IPS-20b (cell line): ENCODE measurements at regions not wholly inside any gene's neighbourhood (a gene's known extent, or its start where the extent isn't known, plus 50 kb on each side); places are given as distances from the start of the nearest gene placed in this dataset.

ENCODE experiments used
- H3K27ac ChIP-seq: one replicate; pipeline ENCODE4 v1.5.1; 2013; ENCODE audit warnings: low read length
- H3K27me3 ChIP-seq: 2 replicates; pipeline ENCODE4 v1.6.1; 2013; ENCODE audit warnings: mild to moderate bottlenecking, low read length, inconsistent platforms; ENCODE audit not compliant: insufficient read depth
- H3K36me3 ChIP-seq: 2 replicates; pipeline ENCODE4 v1.6.1; 2013; ENCODE audit warnings: low read depth, mild to moderate bottlenecking, inconsistent platforms, low read length, moderate library complexity; ENCODE audit not compliant: insufficient read depth
- H3K4me1 ChIP-seq: 2 replicates; pipeline ENCODE4 v1.6.1; 2013; ENCODE audit warnings: mild to moderate bottlenecking, control low read depth, inconsistent platforms, low read length, moderate library complexity; ENCODE audit not compliant: insufficient read depth
- H3K4me3 ChIP-seq: 2 replicates; pipeline ENCODE4 v1.5.1; 2013; ENCODE audit warnings: mild to moderate bottlenecking, low read length, inconsistent platforms
- H3K9ac ChIP-seq: 2 replicates; pipeline ENCODE4 v1.6.1; 2013; ENCODE audit warnings: low read depth, mild to moderate bottlenecking, inconsistent platforms, low read length, moderate library complexity
- H3K9me3 ChIP-seq: 2 replicates; pipeline ENCODE4 v1.6.1; 2013; ENCODE audit warnings: mild to moderate bottlenecking, low read depth, low read length, inconsistent platforms; ENCODE audit not compliant: insufficient read depth

DNA sequence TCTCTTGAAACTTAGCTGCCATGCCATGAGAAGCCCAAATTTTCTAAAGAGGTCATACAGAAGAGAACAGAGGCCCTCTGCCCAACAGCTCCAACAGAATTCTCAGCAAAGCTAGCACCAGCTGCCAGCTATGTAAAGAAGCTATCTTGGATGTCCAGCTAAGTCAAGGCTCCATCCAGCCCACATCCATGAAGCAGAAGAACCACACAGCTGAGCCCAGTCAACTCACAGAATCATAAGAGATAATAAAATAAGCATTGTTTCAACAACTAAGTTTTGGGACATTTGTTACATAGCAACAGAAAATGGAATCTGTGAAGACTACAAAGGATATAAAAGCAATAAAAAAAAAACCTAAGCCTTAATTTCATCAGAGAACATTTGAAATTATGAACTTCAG lies 434.3 kb downstream of the TXNL1 start:
- H3K4me3 ChIP-seq: no peak overlapping the region
- H3K4me1 ChIP-seq: no peaks in the 10 kb centered on the region
- H3K27ac ChIP-seq: no peak overlapping the region
- H3K9ac ChIP-seq: no peak overlapping the region
- peaks cover 5% of the 10 kb centered on the region; the same call in 1 of the 2 replicates for H3K9me3 ChIP-seq
- no peaks in the 10 kb centered on the region for H3K36me3 ChIP-seq
- no peaks in the 10 kb centered on the region for H3K27me3 ChIP-seq

DNA sequence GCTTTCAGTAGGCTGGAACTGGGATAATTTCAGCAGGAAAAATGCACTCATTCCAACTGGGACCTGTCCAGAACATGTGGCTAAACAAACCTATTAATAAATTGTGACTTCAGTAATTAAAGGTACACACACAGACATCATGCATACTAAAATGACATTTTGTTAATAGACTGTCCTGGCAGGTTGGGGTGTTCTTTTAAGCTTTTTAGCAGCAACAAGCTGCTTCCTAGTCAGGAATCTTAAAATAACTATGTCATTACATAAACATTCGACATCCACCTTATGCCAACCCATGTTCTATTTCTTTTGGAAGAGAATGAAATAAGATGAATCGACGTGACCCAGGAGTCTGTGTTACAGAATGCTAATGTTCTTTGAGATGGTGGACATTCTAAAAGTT lies 435.7 kb downstream of the TXNL1 start:
- Histone ChIP-seq H3K4me3 (no peak overlapping the region), H3K27ac (no peak overlapping the region), H3K9me3 (peaks cover 5% of the 10 kb centered on the region; the same call in 1 of the 2 replicates), H3K36me3 (no peaks in the 10 kb centered on the region), H3K4me1 (no peaks in the 10 kb centered on the region), H3K9ac (no peak overlapping the region), H3K27me3 (no peaks in the 10 kb centered on the region)

GRCh38 chr18:56200381-56200911 lies 437.9 kb downstream of the TXNL1 start:
- H3K27me3 ChIP-seq: no peaks in the 10 kb centered on the region
- H3K9me3 ChIP-seq: peaks cover 5% of the 10 kb centered on the region; the same call in 1 of the 2 replicates
- H3K27ac ChIP-seq: no peak overlapping the region
- H3K36me3 ChIP-seq: no peaks in the 10 kb centered on the region
- H3K4me3 ChIP-seq: no peak overlapping the region
- no peaks in the 10 kb centered on the region for H3K4me1 ChIP-seq
- H3K9ac ChIP-seq: no peak overlapping the region

GRCh38 chr18:56199580-56200330 lies 438.6 kb downstream of the TXNL1 start:
- Histone ChIP-seq H3K27me3 (no peaks in the 10 kb centered on the region), H3K4me1 (no peaks in the 10 kb centered on the region), H3K36me3 (no peaks in the 10 kb centered on the region), H3K9me3 (peaks cover 5% of the 10 kb centered on the region; the same call in 1 of the 2 replicates), H3K9ac (no peak overlapping the region), H3K4me3 (no peak overlapping the region), H3K27ac (no peak overlapping the region)

- Histone ChIP-seq H3K27me3 (no peaks in the 10 kb centered on the region), H3K9me3 (no peaks in the 10 kb centered on the region), H3K9ac (no peak overlapping the region), H3K36me3 (no peaks in the 10 kb centered on the region), H3K4me3 (no peak overlapping the region), H3K4me1 (no peaks in the 10 kb centered on the region), H3K27ac (no peak overlapping the region)
Observed at GRCh38 chr18:56197241-56197859, 441.0 kb downstream of the TXNL1 start.

- no peaks in the 10 kb centered on the region for H3K27me3 ChIP-seq
- H3K4me3 ChIP-seq: no peak overlapping the region
Observed at GRCh38 chr18:56196495-56197225, 441.7 kb downstream of the TXNL1 start.

DNA sequence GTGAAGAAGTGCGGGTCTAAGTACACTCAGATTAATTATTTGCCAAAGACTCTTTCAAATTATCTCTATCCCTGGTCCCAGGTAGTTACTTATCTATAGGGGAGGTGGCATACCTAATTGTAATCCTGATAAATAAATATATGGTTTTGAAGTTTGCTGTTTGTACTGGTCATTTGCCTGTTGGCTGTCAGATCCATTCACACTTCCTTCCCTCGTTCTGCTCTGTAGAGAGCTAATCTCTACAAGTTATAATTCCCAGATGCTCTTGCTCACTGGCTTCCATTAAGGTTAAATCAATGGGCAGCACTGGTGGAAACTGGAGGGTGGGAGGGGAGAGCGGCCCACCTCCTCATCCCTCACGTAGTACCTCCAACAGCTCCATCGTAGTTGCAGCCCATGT lies 447.1 kb downstream of the TXNL1 start:
- Histone ChIP-seq H3K4me3 (no peak overlapping the region), H3K27me3 (no peaks in the 10 kb centered on the region), H3K9ac (no peak overlapping the region), H3K9me3 (no peaks in the 10 kb centered on the region), H3K36me3 (no peaks in the 10 kb centered on the region), H3K4me1 (no peaks in the 10 kb centered on the region), H3K27ac (no peak overlapping the region)

More at GRCh38 chr18:56196495-56197225, 441.7 kb downstream of the TXNL1 start:
- Histone ChIP-seq H3K9ac (no peak overlapping the region), H3K27ac (no peak overlapping the region), H3K9me3 (no peaks in the 10 kb centered on the region), H3K36me3 (no peaks in the 10 kb centered on the region), H3K4me1 (no peaks in the 10 kb centered on the region)

DNA sequence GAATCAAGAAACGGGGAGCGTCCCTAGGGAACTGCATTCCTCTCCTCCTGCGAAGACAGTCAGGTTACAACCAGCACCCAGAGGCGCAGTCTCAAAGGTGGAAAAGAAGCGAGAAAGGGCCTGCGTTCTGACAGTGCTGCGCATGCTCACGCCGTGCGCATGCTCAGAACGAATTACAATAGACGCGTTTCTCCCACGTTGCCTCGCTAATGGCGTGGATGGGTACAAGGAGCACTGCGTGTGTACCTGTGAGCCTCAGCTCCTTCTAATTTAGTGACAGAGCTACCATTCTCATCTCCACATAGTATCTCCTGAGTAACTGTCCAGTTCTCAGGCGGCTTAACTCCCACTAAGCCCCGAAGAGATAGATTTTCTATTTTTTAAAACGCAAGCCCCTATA lies 448.8 kb downstream of the TXNL1 start:
- Histone ChIP-seq H3K4me1 (no peaks in the 10 kb centered on the region), H3K36me3 (no peaks in the 10 kb centered on the region), H3K9me3 (no peaks in the 10 kb centered on the region), H3K9ac (no peak overlapping the region), H3K4me3 (no peak overlapping the region), H3K27ac (no peak overlapping the region), H3K27me3 (no peaks in the 10 kb centered on the region)

- no peak overlapping the region for H3K27ac ChIP-seq
- H3K36me3 ChIP-seq: no peaks in the 10 kb centered on the region
- H3K9ac ChIP-seq: no peak overlapping the region
- no peaks in the 10 kb centered on the region for H3K27me3 ChIP-seq
- H3K4me1 ChIP-seq: no peaks in the 10 kb centered on the region
- H3K4me3 ChIP-seq: no peak overlapping the region
- H3K9me3 ChIP-seq: no peaks in the 10 kb centered on the region
Observed at GRCh38 chr18:56188529-56189275, 449.7 kb downstream of the TXNL1 start.

GRCh38 chr18:56186319-56186718 lies 452.1 kb downstream of the TXNL1 start:
- no peaks in the 10 kb centered on the region for H3K36me3 ChIP-seq
- H3K4me1 ChIP-seq: no peaks in the 10 kb centered on the region
- H3K27me3 ChIP-seq: no peaks in the 10 kb centered on the region
- H3K4me3 ChIP-seq: no peak overlapping the region
- H3K9ac ChIP-seq: no peak overlapping the region
- H3K9me3 ChIP-seq: no peaks in the 10 kb centered on the region
- no peak overlapping the region for H3K27ac ChIP-seq

DNA sequence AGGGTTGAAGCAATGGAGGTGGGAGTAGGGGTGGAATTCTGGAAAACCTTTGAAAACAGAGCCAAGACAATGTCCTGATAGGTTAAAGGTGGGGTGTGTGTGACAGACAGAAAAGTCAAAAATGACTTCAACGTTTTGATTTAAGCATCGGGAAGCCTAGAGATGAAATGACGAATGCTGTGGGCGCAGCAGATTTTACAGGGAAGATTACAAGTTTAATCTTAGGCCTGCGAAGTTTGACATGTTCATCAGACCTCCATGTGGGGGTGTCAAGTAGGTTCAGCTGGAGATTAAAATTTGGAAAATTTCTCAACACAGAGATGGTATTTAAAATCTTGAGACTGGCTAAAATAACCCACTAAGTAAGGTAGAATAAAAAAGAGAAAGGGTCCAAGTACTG lies 453.3 kb downstream of the TXNL1 start:
- H3K9ac ChIP-seq: no peak overlapping the region
- no peak overlapping the region for H3K27ac ChIP-seq
- H3K4me3 ChIP-seq: no peak overlapping the region
- H3K27me3 ChIP-seq: no peaks in the 10 kb centered on the region
- no peaks in the 10 kb centered on the region for H3K9me3 ChIP-seq
- H3K36me3 ChIP-seq: no peaks in the 10 kb centered on the region
- H3K4me1 ChIP-seq: no peaks in the 10 kb centered on the region
